IMR-90 (cell line): ENCODE measurements at regions not wholly inside any gene's neighbourhood (a gene's known extent, or its start where the extent isn't known, plus 50 kb on each side); places are given as distances from the start of the nearest gene placed in this dataset.

Experiments
- ATAC-seq: fragments of 200-7000 bp; cut with Tn5 transposase; 2 replicates; pipeline ENCODE4 v1.9.1; 2020; ENCODE audit warnings: low read depth, mild to moderate bottlenecking, moderate library complexity
- BruUV-seq: library from RNA; stranded (reverse); fragments of 400-500 nt; replicated peaks from 2 replicates; lab custom pipeline; 2021; lab: Mats Ljungman, UMichigan
- CTCF ChIA-PET: fragments of 300-600 bp; formaldehyde crosslinking; extraction: SDS; loops from one replicate; lab custom pipeline; 2021; ENCODE audit warnings: antibody characterized with exemption; lab: Yijun Ruan, JAX
- POLR2A ChIA-PET: fragments of 300-600 bp; sonication (Branson Sonifier 250); formaldehyde crosslinking; loops from one replicate; lab custom pipeline; 2022; ENCODE audit warnings: antibody characterized with exemption; ENCODE audit not compliant: unreplicated experiment; lab: Charles Lee
- DNase-seq: peaks from one replicate; pipeline ENCODE4 v3.0.0; 2013
- H2AFZ ChIP-seq: replicated peaks from 2 replicates; pipeline ENCODE3; 2013; ENCODE audit warnings: low read length, mild to moderate bottlenecking; ENCODE audit not compliant: poor library complexity
- H2AK5ac ChIP-seq: 2 replicates; pipeline ENCODE4 v1.6.1; 2013; ENCODE audit warnings: low read depth, low read length, inconsistent platforms
- H2AK9ac ChIP-seq: replicated peaks from 2 replicates; pipeline ENCODE3; 2013; ENCODE audit warnings: mild to moderate bottlenecking, low read depth, low read length, moderate library complexity; ENCODE audit not compliant: poor library complexity
- H2BK120ac ChIP-seq: 2 replicates; pipeline ENCODE4 v1.6.1; 2013; ENCODE audit warnings: low read depth, low read length, inconsistent platforms
- H2BK15ac ChIP-seq: 3 replicates; pipeline ENCODE4 v1.6.1; 2013; ENCODE audit warnings: low read depth, low read length, inconsistent platforms
- H2BK20ac ChIP-seq: 2 replicates; pipeline ENCODE4 v1.6.1; 2013; ENCODE audit warnings: low read depth, mild to moderate bottlenecking, inconsistent platforms, low read length, moderate library complexity
- H2BK5ac ChIP-seq: 2 replicates; pipeline ENCODE4 v1.6.1; 2013; ENCODE audit warnings: mild to moderate bottlenecking, low read depth, low read length, inconsistent platforms; ENCODE audit not compliant: poor library complexity, severe bottlenecking
- H3K14ac ChIP-seq: replicated peaks from 2 replicates; pipeline ENCODE4 v1.6.1; 2013; ENCODE audit warnings: low read depth, low read length, inconsistent platforms
- H3K18ac ChIP-seq: 2 replicates; pipeline ENCODE4 v1.6.1; 2013; ENCODE audit warnings: low read depth, low read length, control low read depth
- H3K23ac ChIP-seq: 2 replicates; pipeline ENCODE4 v1.6.1; 2013; ENCODE audit warnings: low read depth, low read length, inconsistent platforms
- H3K27ac ChIP-seq: 2 replicates; pipeline ENCODE4 v1.5.1; 2013; ENCODE audit warnings: mild to moderate bottlenecking, control low read depth, low read length; ENCODE audit not compliant: insufficient read depth
- H3K27me3 ChIP-seq: 2 replicates; pipeline ENCODE4 v1.6.1; 2013; ENCODE audit warnings: low read length; ENCODE audit not compliant: control insufficient read depth, insufficient read depth
- H3K36me3 ChIP-seq: 2 replicates; pipeline ENCODE4 v1.6.1; 2013; ENCODE audit warnings: low read length, mixed read lengths; ENCODE audit not compliant: control insufficient read depth, insufficient read depth
- H3K4ac ChIP-seq: 2 replicates; pipeline ENCODE4 v1.6.1; 2013; ENCODE audit warnings: low read depth, low read length, inconsistent platforms
- H3K4me1 ChIP-seq: 2 replicates; pipeline ENCODE4 v1.6.1; 2013; ENCODE audit warnings: low read length, mixed read lengths; ENCODE audit not compliant: control insufficient read depth, insufficient read depth
- H3K4me2 ChIP-seq: 2 replicates; pipeline ENCODE4 v1.6.1; 2013; ENCODE audit warnings: low read depth, mild to moderate bottlenecking, control low read depth, low read length, moderate library complexity
- H3K4me3 ChIP-seq: 2 replicates; pipeline ENCODE4 v1.5.1; 2013; ENCODE audit warnings: low read depth, mild to moderate bottlenecking, control low read depth, low read length, moderate library complexity; ENCODE audit not compliant: insufficient read depth
- H3K56ac ChIP-seq: 2 replicates; pipeline ENCODE4 v1.6.1; 2013; ENCODE audit warnings: low read length, inconsistent platforms; ENCODE audit not compliant: insufficient read depth; ENCODE audit errors: extremely low read depth
- H3K79me1 ChIP-seq, 2 experiments: 2 replicates each; pipeline ENCODE4 v1.6.1; 2013; ENCODE audit warnings: low read length in 2 of 2, inconsistent platforms in 1 of 2, low read depth in 1 of 2
- H3K9ac ChIP-seq: 2 replicates; pipeline ENCODE4 v1.6.1; 2013; ENCODE audit warnings: low read depth, low read length, control low read depth
- H3K9me1 ChIP-seq: 2 replicates; pipeline ENCODE4 v1.6.1; 2013; ENCODE audit warnings: low read length, inconsistent platforms; ENCODE audit not compliant: insufficient read depth
- H3K9me3 ChIP-seq: 2 replicates; pipeline ENCODE4 v1.6.1; 2013; ENCODE audit warnings: low read length; ENCODE audit not compliant: control insufficient read depth, insufficient read depth
- H4K20me1 ChIP-seq: 2 replicates; pipeline ENCODE4 v1.6.1; 2013; ENCODE audit warnings: low read length, inconsistent platforms; ENCODE audit not compliant: insufficient read depth
- H4K5ac ChIP-seq: 2 replicates; pipeline ENCODE4 v1.6.1; 2013; ENCODE audit warnings: mild to moderate bottlenecking, low read depth, low read length, control low read depth
- H4K8ac ChIP-seq, 2 experiments: 2 replicates each; pipeline ENCODE4 v1.6.1; 2013; ENCODE audit warnings: low read depth in 2 of 2, low read length in 2 of 2, control low read depth in 1 of 2, inconsistent platforms in 1 of 2
- H4K91ac ChIP-seq: 2 replicates; pipeline ENCODE4 v1.6.1; 2013; ENCODE audit warnings: low read depth, low read length, inconsistent platforms; ENCODE audit not compliant: insufficient read depth
- BHLHE40 ChIP-seq: fragments of 150-350 bp; IDR thresholded peaks from 2 replicates; pipeline ENCODE4 v1.6.1; 2016; ENCODE audit warnings: mild to moderate bottlenecking, low read depth, low read length
- ELK1 ChIP-seq: fragments of 150-350 bp; IDR thresholded peaks from 2 replicates; pipeline ENCODE4 v1.6.1; 2016; ENCODE audit warnings: low read depth, mild to moderate bottlenecking, low read length, moderate library complexity, borderline replicate concordance
- FOS ChIP-seq: fragments of 150-350 bp; IDR thresholded peaks from 2 replicates; pipeline ENCODE4 v1.6.1; 2016; ENCODE audit warnings: low read depth, low read length
- MAZ ChIP-seq: IDR thresholded peaks from 2 replicates; pipeline ENCODE4 v1.6.1; 2012; ENCODE audit warnings: low read depth, mild to moderate bottlenecking, low read length, improper control_type of control experiment, moderate library complexity, borderline replicate concordance
- RAD21 ChIP-seq: IDR thresholded peaks from 2 replicates; pipeline ENCODE4 v1.6.1; 2012; ENCODE audit warnings: low read length, improper control_type of control experiment
- RCOR1 ChIP-seq: IDR thresholded peaks from 2 replicates; pipeline ENCODE4 v1.6.1; 2012; ENCODE audit warnings: mild to moderate bottlenecking, low read length, improper control_type of control experiment; ENCODE audit not compliant: insufficient replicate concordance
- WGBS, 2 experiments: methylation state at CpG; one replicate each; pipeline versions ENCODE4 v1.1.5 to v1.1.7; 2013; ENCODE audit warnings: missing lambda C conversion rate in 2 of 2; ENCODE audit not compliant: insufficient read length in 1 of 2; ENCODE audit errors: extremely low coverage in 2 of 2; 5-methylcytosine and 5-hydroxymethylcytosine counted together
- dilution Hi-C: fragments of 300-500 bp; cut with HindIII; formaldehyde crosslinking; loops from one replicate; pipeline ENCODE4 v1.14.3; 2018; ENCODE audit warnings: low sequenced_read_pairs; ENCODE audit not compliant: unreplicated experiment
- in situ Hi-C: fragments of 300-500 bp; cut with MboI; formaldehyde crosslinking; loops from 3 replicates; pipeline ENCODE4 v1.14.3; 2019; ENCODE audit warnings: low sequenced_read_pairs, inconsistent platforms, mixed read lengths
- intact Hi-C: fragments of 100-400 bp; cut with micrococcal nuclease; formaldehyde crosslinking; loops from 2 replicates; pipeline ENCODE4 v1.10.0; 2022
- TF ChIP-seq, protein P1 (sequence below): conservative IDR thresholded peaks from 2 replicates; pipeline ENCODE4 v1.5.1; 2012; ENCODE audit warnings: mild to moderate bottlenecking, low read depth, low read length, improper control_type of control experiment
- TF ChIP-seq, protein P2 (sequence below): fragments of 150-350 bp; IDR thresholded peaks from 2 replicates; pipeline ENCODE4 v1.6.1; 2017; ENCODE audit warnings: mild to moderate bottlenecking, antibody characterized with exemption, low read length, low read depth

- Histone ChIP-seq H2BK120ac (no peak overlapping the region), H3K4me3 (no peak overlapping the region), H3K18ac (no peak overlapping the region), H3K56ac (no peak overlapping the region), H4K5ac (no peak overlapping the region), H2AK9ac (no peak overlapping the region), H2AK5ac (no peak overlapping the region), H4K91ac (no peak overlapping the region), H2BK5ac (no peak overlapping the region), H3K27ac (no peak overlapping the region), H3K4ac (no peak overlapping the region), H3K9me3 (peaks cover 23% of the 10 kb centered on the region), H3K4me1 (no peaks in the 10 kb centered on the region), H3K79me1 (no peaks in the 10 kb centered on the region), H3K27me3 (no peaks in the 10 kb centered on the region), H3K36me3 (no peaks in the 10 kb centered on the region), H2BK15ac (no peak overlapping the region), H2AFZ (no peak overlapping the region), H3K9ac (no peak overlapping the region), H3K4me2 (no peak overlapping the region), H2BK20ac (no peak overlapping the region), H3K14ac (no peak overlapping the region), H3K9me1 (no peaks in the 10 kb centered on the region), H4K8ac (no peak overlapping the region), H3K23ac (no peak overlapping the region), H4K20me1 (no peaks in the 10 kb centered on the region; the same call in 1 of the 2 replicates)
- DNase-seq, result no peak
- no CpG with 5 or more reads among the region's 9 CpGs for WGBS, 2 experiments
- ATAC-seq, result no peak
- POLR2A ChIA-PET, result no interaction called here
- dilution Hi-C loops (no loop called here), in situ Hi-C loops (no loop called here), intact Hi-C loops (no loop called here)
- no TSS peak for BruUV-seq
- CTCF ChIA-PET, result no interaction called here
- TF ChIP-seq BHLHE40 (no peak), MAZ (no peak), RAD21 (no peak), RCOR1 (no peak), ELK1 (no peak), FOS (no peak)
- TF ChIP-seq, protein P1, sequence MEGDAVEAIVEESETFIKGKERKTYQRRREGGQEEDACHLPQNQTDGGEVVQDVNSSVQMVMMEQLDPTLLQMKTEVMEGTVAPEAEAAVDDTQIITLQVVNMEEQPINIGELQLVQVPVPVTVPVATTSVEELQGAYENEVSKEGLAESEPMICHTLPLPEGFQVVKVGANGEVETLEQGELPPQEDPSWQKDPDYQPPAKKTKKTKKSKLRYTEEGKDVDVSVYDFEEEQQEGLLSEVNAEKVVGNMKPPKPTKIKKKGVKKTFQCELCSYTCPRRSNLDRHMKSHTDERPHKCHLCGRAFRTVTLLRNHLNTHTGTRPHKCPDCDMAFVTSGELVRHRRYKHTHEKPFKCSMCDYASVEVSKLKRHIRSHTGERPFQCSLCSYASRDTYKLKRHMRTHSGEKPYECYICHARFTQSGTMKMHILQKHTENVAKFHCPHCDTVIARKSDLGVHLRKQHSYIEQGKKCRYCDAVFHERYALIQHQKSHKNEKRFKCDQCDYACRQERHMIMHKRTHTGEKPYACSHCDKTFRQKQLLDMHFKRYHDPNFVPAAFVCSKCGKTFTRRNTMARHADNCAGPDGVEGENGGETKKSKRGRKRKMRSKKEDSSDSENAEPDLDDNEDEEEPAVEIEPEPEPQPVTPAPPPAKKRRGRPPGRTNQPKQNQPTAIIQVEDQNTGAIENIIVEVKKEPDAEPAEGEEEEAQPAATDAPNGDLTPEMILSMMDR, result no peak
- TF ChIP-seq, protein P2, sequence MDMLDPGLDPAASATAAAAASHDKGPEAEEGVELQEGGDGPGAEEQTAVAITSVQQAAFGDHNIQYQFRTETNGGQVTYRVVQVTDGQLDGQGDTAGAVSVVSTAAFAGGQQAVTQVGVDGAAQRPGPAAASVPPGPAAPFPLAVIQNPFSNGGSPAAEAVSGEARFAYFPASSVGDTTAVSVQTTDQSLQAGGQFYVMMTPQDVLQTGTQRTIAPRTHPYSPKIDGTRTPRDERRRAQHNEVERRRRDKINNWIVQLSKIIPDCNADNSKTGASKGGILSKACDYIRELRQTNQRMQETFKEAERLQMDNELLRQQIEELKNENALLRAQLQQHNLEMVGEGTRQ, result no peak
These were observed 78.3 kb upstream of the IRX1 start for GRCh38 chr5:3517348-3517747.
